ENCODE measurements at regions not wholly inside any gene's neighbourhood (a gene's known extent, or its start where the extent isn't known, plus 50 kb on each side); places are given as distances from the start of the nearest gene placed in this dataset.
"Not testable (repeated sequence)": the region's sequence is repeated elsewhere in the genome, so short reads cannot be mapped to it uniquely, and the experiment has no call there.

GRCh38 chr1:244322181-244322580, 129.5 kb downstream of the ADSS2 start:
- ATAC-seq (no peak), DNase-seq (no peak)
- Mint-ChIP-seq H3K27me3 (ENCODE audit: low read depth) (no peaks in the 10 kb centered on the region), H3K36me3 (ENCODE audit: insufficient read depth) (no peaks in the 10 kb centered on the region), H3K4me3 (no peak overlapping the region), H3K4me1 (ENCODE audit: low read depth) (peaks cover 60% of the 10 kb centered on the region), H3K9me3 (no peaks in the 10 kb centered on the region)

GRCh38 chr1:244322791-244323521, 128.8 kb downstream of the ADSS2 start:
- DNase-seq = no peak
- peak; percentile 13 to 39 for ATAC-seq

GRCh38 chr1:244324176-244324883, 127.4 kb downstream of the ADSS2 start:
- DNase-seq (no peak), ATAC-seq (no peak)
- Mint-ChIP-seq H3K4me3 (peak overlapping the region; percentile 66), H3K9me3 (peaks cover 7% of the 10 kb centered on the region), H3K36me3 (ENCODE audit: insufficient read depth) (no peaks in the 10 kb centered on the region), H3K27me3 (ENCODE audit: low read depth) (no peaks in the 10 kb centered on the region), H3K4me1 (ENCODE audit: low read depth) (peaks cover 51% of the 10 kb centered on the region)

More at GRCh38 chr1:244322791-244323521, 128.8 kb downstream of the ADSS2 start:
- H3K4me1 Mint-ChIP-seq (ENCODE audit: low read depth) = peaks cover 60% of the 10 kb centered on the region
- no peaks in the 10 kb centered on the region for H3K36me3 Mint-ChIP-seq (ENCODE audit: insufficient read depth)
- H3K9me3 Mint-ChIP-seq = no peaks in the 10 kb centered on the region
- no peaks in the 10 kb centered on the region for H3K27me3 Mint-ChIP-seq (ENCODE audit: low read depth)
- peak overlapping the region; percentile 53 for H3K4me3 Mint-ChIP-seq

- no peaks in the 10 kb centered on the region for H3K36me3 Mint-ChIP-seq (ENCODE audit: insufficient read depth)
- ATAC-seq (peak; percentile 40 to 76), DNase-seq (no peak)
- peaks cover 44% of the 10 kb centered on the region for H3K4me1 Mint-ChIP-seq (ENCODE audit: low read depth)
- H3K4me3 Mint-ChIP-seq = peak overlapping the region; percentile 66
- peaks cover 1% of the 10 kb centered on the region for H3K27me3 Mint-ChIP-seq (ENCODE audit: low read depth)
- peaks cover 10% of the 10 kb centered on the region for H3K9me3 Mint-ChIP-seq
Measured at GRCh38 chr1:244325056-244325758, 126.5 kb downstream of the ADSS2 start.

- no peak overlapping the region for H3K4me3 Mint-ChIP-seq
- peaks cover 37% of the 10 kb centered on the region for H3K4me1 Mint-ChIP-seq (ENCODE audit: low read depth)
- H3K36me3 Mint-ChIP-seq (ENCODE audit: insufficient read depth) = no peaks in the 10 kb centered on the region
- peaks cover 10% of the 10 kb centered on the region for H3K9me3 Mint-ChIP-seq
- peaks cover 1% of the 10 kb centered on the region for H3K27me3 Mint-ChIP-seq (ENCODE audit: low read depth)
- DNase-seq = no peak
- ATAC-seq = no peak
Measured at GRCh38 chr1:244326757-244327156, 125.0 kb downstream of the ADSS2 start.

GRCh38 chr1:244327533-244327932, 124.2 kb downstream of the ADSS2 start:
- no peaks in the 10 kb centered on the region for H3K36me3 Mint-ChIP-seq (ENCODE audit: insufficient read depth)
- H3K9me3 Mint-ChIP-seq = peaks cover 10% of the 10 kb centered on the region
- ATAC-seq (no peak), DNase-seq (no peak)
- peaks cover 33% of the 10 kb centered on the region for H3K4me1 Mint-ChIP-seq (ENCODE audit: low read depth)
- H3K4me3 Mint-ChIP-seq = no peak overlapping the region
- peaks cover 3% of the 10 kb centered on the region for H3K27me3 Mint-ChIP-seq (ENCODE audit: low read depth)

- ATAC-seq (no peak), DNase-seq (no peak)
- no peak overlapping the region for H3K4me3 Mint-ChIP-seq
- peaks cover 5% of the 10 kb centered on the region for H3K27me3 Mint-ChIP-seq (ENCODE audit: low read depth)
- H3K4me1 Mint-ChIP-seq (ENCODE audit: low read depth) = peaks cover 26% of the 10 kb centered on the region
- H3K9me3 Mint-ChIP-seq = peaks cover 10% of the 10 kb centered on the region
- no peaks in the 10 kb centered on the region for H3K36me3 Mint-ChIP-seq (ENCODE audit: insufficient read depth)
Measured at GRCh38 chr1:244328476-244328875, 123.2 kb downstream of the ADSS2 start.

GRCh38 chr1:244329591-244330317, 122.0 kb downstream of the ADSS2 start:
- H3K4me3 Mint-ChIP-seq = no peak overlapping the region
- no peak for ATAC-seq
- peaks cover 17% of the 10 kb centered on the region for H3K4me1 Mint-ChIP-seq (ENCODE audit: low read depth)
- peaks cover 10% of the 10 kb centered on the region for H3K9me3 Mint-ChIP-seq
- DNase-seq = no peak
- no peaks in the 10 kb centered on the region for H3K36me3 Mint-ChIP-seq (ENCODE audit: insufficient read depth)
- peaks cover 16% of the 10 kb centered on the region for H3K27me3 Mint-ChIP-seq (ENCODE audit: low read depth)

GRCh38 chr1:244330318-244330625, 121.4 kb downstream of the ADSS2 start:
- Mint-ChIP-seq H3K4me1 (ENCODE audit: low read depth) (peaks cover 13% of the 10 kb centered on the region), H3K4me3 (no peak overlapping the region), H3K27me3 (ENCODE audit: low read depth) (peaks cover 18% of the 10 kb centered on the region), H3K36me3 (ENCODE audit: insufficient read depth) (no peaks in the 10 kb centered on the region), H3K9me3 (peaks cover 10% of the 10 kb centered on the region)
- no peak for DNase-seq
- ATAC-seq = no peak

GRCh38 chr1:244332761-244333160, 118.9 kb downstream of the ADSS2 start:
- peaks cover 18% of the 10 kb centered on the region for H3K27me3 Mint-ChIP-seq (ENCODE audit: low read depth)
- H3K36me3 Mint-ChIP-seq (ENCODE audit: insufficient read depth); DNase-seq; H3K4me1 Mint-ChIP-seq (ENCODE audit: low read depth); H3K9me3 Mint-ChIP-seq; H3K4me3 Mint-ChIP-seq; ATAC-seq: not testable (repeated sequence)

- not testable (repeated sequence) for H3K9me3 Mint-ChIP-seq; DNase-seq; ATAC-seq; H3K4me3 Mint-ChIP-seq; H3K36me3 Mint-ChIP-seq (ENCODE audit: insufficient read depth); H3K4me1 Mint-ChIP-seq (ENCODE audit: low read depth)
- H3K27me3 Mint-ChIP-seq (ENCODE audit: low read depth) = peaks cover 18% of the 10 kb centered on the region
Measured at GRCh38 chr1:244334315-244334714, 117.4 kb downstream of the ADSS2 start.

- not testable (repeated sequence) for H3K36me3 Mint-ChIP-seq (ENCODE audit: insufficient read depth)
Measured at GRCh38 chr1:244334842-244335241, 116.9 kb downstream of the ADSS2 start.

GRCh38 chr1:244335456-244335855, 116.3 kb downstream of the ADSS2 start:
- ATAC-seq = no peak

More at GRCh38 chr1:244334842-244335241, 116.9 kb downstream of the ADSS2 start:
- not testable (repeated sequence) for H3K9me3 Mint-ChIP-seq; H3K4me3 Mint-ChIP-seq; DNase-seq; ATAC-seq; H3K4me1 Mint-ChIP-seq (ENCODE audit: low read depth)
- H3K27me3 Mint-ChIP-seq (ENCODE audit: low read depth) = peaks cover 18% of the 10 kb centered on the region

GRCh38 chr1:244336232-244336899, 115.3 kb downstream of the ADSS2 start:
- H3K9me3 Mint-ChIP-seq = no peaks in the 10 kb centered on the region
- H3K4me1 Mint-ChIP-seq (ENCODE audit: low read depth) = no peaks in the 10 kb centered on the region
- no peaks in the 10 kb centered on the region for H3K36me3 Mint-ChIP-seq (ENCODE audit: insufficient read depth)
- ATAC-seq (no peak), DNase-seq (no peak)
- no peak overlapping the region for H3K4me3 Mint-ChIP-seq
- H3K27me3 Mint-ChIP-seq (ENCODE audit: low read depth) = peaks cover 16% of the 10 kb centered on the region

More at GRCh38 chr1:244335456-244335855, 116.3 kb downstream of the ADSS2 start:
- Mint-ChIP-seq H3K4me1 (ENCODE audit: low read depth) (no peaks in the 10 kb centered on the region), H3K27me3 (ENCODE audit: low read depth) (peaks cover 16% of the 10 kb centered on the region), H3K4me3 (no peak overlapping the region), H3K9me3 (no peaks in the 10 kb centered on the region), H3K36me3 (ENCODE audit: insufficient read depth) (no peaks in the 10 kb centered on the region)
- DNase-seq = no peak
